ENCODE measurements at regions not wholly inside any gene's neighbourhood (a gene's known extent, or its start where the extent isn't known, plus 50 kb on each side); places are given as distances from the start of the nearest gene placed in this dataset.

- H3K4me1 ChIP-seq (ENCODE audit: control insufficient read depth, insufficient read depth, low read length) = no peaks in the 10 kb centered on the region
- H3K36me3 ChIP-seq (ENCODE audit: control insufficient read depth, insufficient read depth, low read length) = no peaks in the 10 kb centered on the region
- H3K27me3 ChIP-seq (ENCODE audit: control insufficient read depth, insufficient read depth, low read length) = no peaks in the 10 kb centered on the region
- H3K9ac ChIP-seq (ENCODE audit: low read depth, low read length) = no peak overlapping the region
- no peaks in the 10 kb centered on the region for H3K9me3 ChIP-seq (ENCODE audit: control insufficient read depth, insufficient read depth, low read length)
- H3K27ac ChIP-seq (ENCODE audit: low read depth, low read length) = no peak overlapping the region
- H3K4me3 ChIP-seq (ENCODE audit: low read depth, low read length) = no peak overlapping the region
These were observed 92.3 kb downstream of the ETAA1 start for GRCh38 chr2:67489396-67489795.

- no peaks in the 10 kb centered on the region for H3K36me3 ChIP-seq (ENCODE audit: control insufficient read depth, insufficient read depth, low read length)
- H3K4me3 ChIP-seq (ENCODE audit: low read depth, low read length) = no peak overlapping the region
- H3K27ac ChIP-seq (ENCODE audit: low read depth, low read length) = no peak overlapping the region
- H3K9me3 ChIP-seq (ENCODE audit: control insufficient read depth, insufficient read depth, low read length) = no peaks in the 10 kb centered on the region
- no peaks in the 10 kb centered on the region for H3K4me1 ChIP-seq (ENCODE audit: control insufficient read depth, insufficient read depth, low read length)
- H3K9ac ChIP-seq (ENCODE audit: low read depth, low read length) = no peak overlapping the region
- H3K27me3 ChIP-seq (ENCODE audit: control insufficient read depth, insufficient read depth, low read length) = no peaks in the 10 kb centered on the region
These were observed 101.8 kb downstream of the ETAA1 start for GRCh38 chr2:67498931-67499330.

- Histone ChIP-seq H3K4me3 (ENCODE audit: low read depth, low read length) (no peak overlapping the region), H3K9me3 (ENCODE audit: control insufficient read depth, insufficient read depth, low read length) (no peaks in the 10 kb centered on the region), H3K27me3 (ENCODE audit: control insufficient read depth, insufficient read depth, low read length) (no peaks in the 10 kb centered on the region)
These were observed 102.9 kb downstream of the ETAA1 start for GRCh38 chr2:67499989-67500388.

GRCh38 chr2:67500541-67500940 lies 103.4 kb downstream of the ETAA1 start:
- Histone ChIP-seq H3K4me1 (ENCODE audit: control insufficient read depth, insufficient read depth, low read length) (no peaks in the 10 kb centered on the region), H3K4me3 (ENCODE audit: low read depth, low read length) (no peak overlapping the region), H3K27me3 (ENCODE audit: control insufficient read depth, insufficient read depth, low read length) (no peaks in the 10 kb centered on the region), H3K9me3 (ENCODE audit: control insufficient read depth, insufficient read depth, low read length) (no peaks in the 10 kb centered on the region), H3K9ac (ENCODE audit: low read depth, low read length) (no peak overlapping the region), H3K27ac (ENCODE audit: low read depth, low read length) (no peak overlapping the region), H3K36me3 (ENCODE audit: control insufficient read depth, insufficient read depth, low read length) (no peaks in the 10 kb centered on the region)

More at GRCh38 chr2:67499989-67500388, 102.9 kb downstream of the ETAA1 start:
- Histone ChIP-seq H3K27ac (ENCODE audit: low read depth, low read length) (no peak overlapping the region), H3K9ac (ENCODE audit: low read depth, low read length) (no peak overlapping the region), H3K36me3 (ENCODE audit: control insufficient read depth, insufficient read depth, low read length) (no peaks in the 10 kb centered on the region), H3K4me1 (ENCODE audit: control insufficient read depth, insufficient read depth, low read length) (no peaks in the 10 kb centered on the region)

GRCh38 chr2:67502346-67503065 lies 105.4 kb downstream of the ETAA1 start:
- Histone ChIP-seq H3K9me3 (ENCODE audit: control insufficient read depth, insufficient read depth, low read length) (no peaks in the 10 kb centered on the region), H3K9ac (ENCODE audit: low read depth, low read length) (no peak overlapping the region), H3K4me3 (ENCODE audit: low read depth, low read length) (no peak overlapping the region), H3K4me1 (ENCODE audit: control insufficient read depth, insufficient read depth, low read length) (no peaks in the 10 kb centered on the region), H3K36me3 (ENCODE audit: control insufficient read depth, insufficient read depth, low read length) (no peaks in the 10 kb centered on the region), H3K27me3 (ENCODE audit: control insufficient read depth, insufficient read depth, low read length) (no peaks in the 10 kb centered on the region), H3K27ac (ENCODE audit: low read depth, low read length) (no peak overlapping the region)

GRCh38 chr2:67503066-67503795 lies 106.1 kb downstream of the ETAA1 start:
- no peaks in the 10 kb centered on the region for H3K9me3 ChIP-seq (ENCODE audit: control insufficient read depth, insufficient read depth, low read length)
- no peak overlapping the region for H3K9ac ChIP-seq (ENCODE audit: low read depth, low read length)
- H3K4me3 ChIP-seq (ENCODE audit: low read depth, low read length) = no peak overlapping the region
- H3K27ac ChIP-seq (ENCODE audit: low read depth, low read length) = no peak overlapping the region
- no peaks in the 10 kb centered on the region for H3K27me3 ChIP-seq (ENCODE audit: control insufficient read depth, insufficient read depth, low read length)
- no peaks in the 10 kb centered on the region for H3K4me1 ChIP-seq (ENCODE audit: control insufficient read depth, insufficient read depth, low read length)
- H3K36me3 ChIP-seq (ENCODE audit: control insufficient read depth, insufficient read depth, low read length) = no peaks in the 10 kb centered on the region

- H3K4me1 ChIP-seq (ENCODE audit: control insufficient read depth, insufficient read depth, low read length) = no peaks in the 10 kb centered on the region
- H3K4me3 ChIP-seq (ENCODE audit: low read depth, low read length) = no peak overlapping the region
- no peak overlapping the region for H3K27ac ChIP-seq (ENCODE audit: low read depth, low read length)
- no peaks in the 10 kb centered on the region for H3K27me3 ChIP-seq (ENCODE audit: control insufficient read depth, insufficient read depth, low read length)
- no peaks in the 10 kb centered on the region for H3K9me3 ChIP-seq (ENCODE audit: control insufficient read depth, insufficient read depth, low read length)
- H3K36me3 ChIP-seq (ENCODE audit: control insufficient read depth, insufficient read depth, low read length) = no peaks in the 10 kb centered on the region
- H3K9ac ChIP-seq (ENCODE audit: low read depth, low read length) = no peak overlapping the region
These were observed 113.6 kb downstream of the ETAA1 start for GRCh38 chr2:67510745-67511144.

- no peak overlapping the region for H3K4me3 ChIP-seq (ENCODE audit: low read depth, low read length)
- no peak overlapping the region for H3K9ac ChIP-seq (ENCODE audit: low read depth, low read length)
- no peak overlapping the region for H3K27ac ChIP-seq (ENCODE audit: low read depth, low read length)
- no peaks in the 10 kb centered on the region for H3K9me3 ChIP-seq (ENCODE audit: control insufficient read depth, insufficient read depth, low read length)
- no peaks in the 10 kb centered on the region for H3K36me3 ChIP-seq (ENCODE audit: control insufficient read depth, insufficient read depth, low read length)
- no peaks in the 10 kb centered on the region for H3K4me1 ChIP-seq (ENCODE audit: control insufficient read depth, insufficient read depth, low read length)
- H3K27me3 ChIP-seq (ENCODE audit: control insufficient read depth, insufficient read depth, low read length) = no peaks in the 10 kb centered on the region
These were observed 117.4 kb downstream of the ETAA1 start for GRCh38 chr2:67514515-67514914.

- no peaks in the 10 kb centered on the region for H3K9me3 ChIP-seq (ENCODE audit: control insufficient read depth, insufficient read depth, low read length)
- H3K36me3 ChIP-seq (ENCODE audit: control insufficient read depth, insufficient read depth, low read length) = no peaks in the 10 kb centered on the region
- no peaks in the 10 kb centered on the region for H3K4me1 ChIP-seq (ENCODE audit: control insufficient read depth, insufficient read depth, low read length)
- H3K9ac ChIP-seq (ENCODE audit: low read depth, low read length) = no peak overlapping the region
- H3K27ac ChIP-seq (ENCODE audit: low read depth, low read length) = no peak overlapping the region
- H3K27me3 ChIP-seq (ENCODE audit: control insufficient read depth, insufficient read depth, low read length) = no peaks in the 10 kb centered on the region
- H3K4me3 ChIP-seq (ENCODE audit: low read depth, low read length) = no peak overlapping the region
These were observed 117.9 kb downstream of the ETAA1 start for GRCh38 chr2:67515056-67515455.

GRCh38 chr2:67515538-67515937 lies 118.4 kb downstream of the ETAA1 start:
- Histone ChIP-seq H3K9ac (ENCODE audit: low read depth, low read length) (no peak overlapping the region), H3K27ac (ENCODE audit: low read depth, low read length) (no peak overlapping the region), H3K27me3 (ENCODE audit: control insufficient read depth, insufficient read depth, low read length) (no peaks in the 10 kb centered on the region), H3K36me3 (ENCODE audit: control insufficient read depth, insufficient read depth, low read length) (no peaks in the 10 kb centered on the region), H3K4me1 (ENCODE audit: control insufficient read depth, insufficient read depth, low read length) (no peaks in the 10 kb centered on the region), H3K9me3 (ENCODE audit: control insufficient read depth, insufficient read depth, low read length) (no peaks in the 10 kb centered on the region), H3K4me3 (ENCODE audit: low read depth, low read length) (no peak overlapping the region)

- no peaks in the 10 kb centered on the region for H3K36me3 ChIP-seq (ENCODE audit: control insufficient read depth, insufficient read depth, low read length)
- H3K4me1 ChIP-seq (ENCODE audit: control insufficient read depth, insufficient read depth, low read length) = no peaks in the 10 kb centered on the region
- H3K27ac ChIP-seq (ENCODE audit: low read depth, low read length) = no peak overlapping the region
- no peaks in the 10 kb centered on the region for H3K9me3 ChIP-seq (ENCODE audit: control insufficient read depth, insufficient read depth, low read length)
- no peak overlapping the region for H3K9ac ChIP-seq (ENCODE audit: low read depth, low read length)
- H3K4me3 ChIP-seq (ENCODE audit: low read depth, low read length) = no peak overlapping the region
- H3K27me3 ChIP-seq (ENCODE audit: control insufficient read depth, insufficient read depth, low read length) = no peaks in the 10 kb centered on the region
These were observed 119.2 kb downstream of the ETAA1 start for GRCh38 chr2:67516362-67516761.
